ENCODE measurements at regions not wholly inside any gene's neighbourhood (a gene's known extent, or its start where the extent isn't known, plus 50 kb on each side); places are given as distances from the start of the nearest gene placed in this dataset.
A peak's percentile ranks its signal among the peaks of the same experiment; 100 is the strongest.

DNA sequence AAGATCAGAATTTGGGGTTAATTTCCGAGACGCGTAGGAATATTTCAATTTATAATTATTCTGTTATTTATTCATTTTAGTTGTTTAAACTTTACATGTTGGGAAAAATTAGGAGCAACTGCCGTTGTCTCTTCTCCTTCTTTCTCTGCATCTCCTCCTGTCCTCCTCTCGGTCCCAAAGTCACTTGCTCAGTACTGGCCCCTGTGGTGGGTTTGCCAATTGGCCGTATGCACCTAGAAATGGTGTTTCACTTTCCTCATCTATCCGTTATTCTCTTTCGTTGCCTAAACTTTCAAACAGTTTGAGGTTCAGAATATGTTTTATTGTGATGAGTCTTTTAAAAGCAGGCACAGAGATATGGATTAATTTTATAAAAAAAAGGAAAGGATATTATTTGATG lies 517.9 kb downstream of the PLCL1 start:
- BruUV-seq (replicated peaks), result no TSS peak
- Histone ChIP-seq H3K9me1 (replicated peaks; ENCODE audit: control insufficient read depth, extremely low read depth, insufficient read depth, low read length) (no peaks in the 10 kb centered on the region), H3K27me3 (ENCODE audit: control insufficient read depth in 2 of 2, insufficient read depth in 2 of 2, low read length in 2 of 2) (no peaks in the 10 kb centered on the region), H3K4me3 (replicated peaks in 1 of 3; ENCODE audit: insufficient read depth in 1 of 3, low read depth in 1 of 3, low read length in 3 of 3) (no peak overlapping the region), H3K9ac (replicated peaks; ENCODE audit: extremely low read depth, insufficient read depth, low read length) (no peak overlapping the region), H2AFZ (ENCODE audit: low read depth, low read length) (no peak overlapping the region), H3K4me1 (ENCODE audit: control insufficient read depth, extremely low read depth, insufficient read depth, low read length) (no peaks in the 10 kb centered on the region), H3K36me3 (ENCODE audit: control insufficient read depth in 2 of 2, extremely low read depth in 1 of 2, insufficient read depth in 2 of 2, low read length in 2 of 2) (no peaks in the 10 kb centered on the region), H3K79me2 (ENCODE audit: control insufficient read depth, insufficient read depth, low read length) (no peaks in the 10 kb centered on the region), H4K20me1 (replicated peaks; ENCODE audit: control insufficient read depth, extremely low read depth, insufficient read depth, low read length) (no peaks in the 10 kb centered on the region), H3K9me3 (replicated peaks; ENCODE audit: control insufficient read depth, insufficient read depth, low read length) (no peaks in the 10 kb centered on the region), H3K4me2 (ENCODE audit: insufficient read depth, low read length) (no peak overlapping the region), H3K27ac (ENCODE audit: insufficient read depth, low read depth, low read length) (no peak overlapping the region)
- ChIA-PET CTCF (interaction anchor here (0.7 to 4.8 kb wide), 3 partner anchors 11 to 1166 kb away, joined by 3 to 23 read pairs (median 8); no protein-coding TSS in a partner anchor), POLR2A (no interaction called here)
- DNase-seq (ENCODE audit: low read depth, low spot score), result no peak
- TF ChIP-seq, protein P1, sequence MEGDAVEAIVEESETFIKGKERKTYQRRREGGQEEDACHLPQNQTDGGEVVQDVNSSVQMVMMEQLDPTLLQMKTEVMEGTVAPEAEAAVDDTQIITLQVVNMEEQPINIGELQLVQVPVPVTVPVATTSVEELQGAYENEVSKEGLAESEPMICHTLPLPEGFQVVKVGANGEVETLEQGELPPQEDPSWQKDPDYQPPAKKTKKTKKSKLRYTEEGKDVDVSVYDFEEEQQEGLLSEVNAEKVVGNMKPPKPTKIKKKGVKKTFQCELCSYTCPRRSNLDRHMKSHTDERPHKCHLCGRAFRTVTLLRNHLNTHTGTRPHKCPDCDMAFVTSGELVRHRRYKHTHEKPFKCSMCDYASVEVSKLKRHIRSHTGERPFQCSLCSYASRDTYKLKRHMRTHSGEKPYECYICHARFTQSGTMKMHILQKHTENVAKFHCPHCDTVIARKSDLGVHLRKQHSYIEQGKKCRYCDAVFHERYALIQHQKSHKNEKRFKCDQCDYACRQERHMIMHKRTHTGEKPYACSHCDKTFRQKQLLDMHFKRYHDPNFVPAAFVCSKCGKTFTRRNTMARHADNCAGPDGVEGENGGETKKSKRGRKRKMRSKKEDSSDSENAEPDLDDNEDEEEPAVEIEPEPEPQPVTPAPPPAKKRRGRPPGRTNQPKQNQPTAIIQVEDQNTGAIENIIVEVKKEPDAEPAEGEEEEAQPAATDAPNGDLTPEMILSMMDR (IDR thresholded peaks at IDR 0.05; ENCODE audit: extremely low read depth in 1 of 2, insufficient read depth in 1 of 2, low read depth in 1 of 2, low read length in 2 of 2), result peak in 1 of 2 donors; percentile 24
- TF ChIP-seq POLR2A (IDR thresholded peaks at IDR 0.05; ENCODE audit: low read depth, low read length) (no peak), MYC (IDR thresholded peaks at IDR 0.05; ENCODE audit: low read depth, low read length) (no peak)
- dilution Hi-C loops (cut with MboI; ENCODE audit: extremely low pct_ligation_motif_present, low sequenced_read_pairs), result no loop called here
- no peak for FAIRE-seq
- intact Hi-C loops (cut with micrococcal nuclease), result no loop called here

DNA sequence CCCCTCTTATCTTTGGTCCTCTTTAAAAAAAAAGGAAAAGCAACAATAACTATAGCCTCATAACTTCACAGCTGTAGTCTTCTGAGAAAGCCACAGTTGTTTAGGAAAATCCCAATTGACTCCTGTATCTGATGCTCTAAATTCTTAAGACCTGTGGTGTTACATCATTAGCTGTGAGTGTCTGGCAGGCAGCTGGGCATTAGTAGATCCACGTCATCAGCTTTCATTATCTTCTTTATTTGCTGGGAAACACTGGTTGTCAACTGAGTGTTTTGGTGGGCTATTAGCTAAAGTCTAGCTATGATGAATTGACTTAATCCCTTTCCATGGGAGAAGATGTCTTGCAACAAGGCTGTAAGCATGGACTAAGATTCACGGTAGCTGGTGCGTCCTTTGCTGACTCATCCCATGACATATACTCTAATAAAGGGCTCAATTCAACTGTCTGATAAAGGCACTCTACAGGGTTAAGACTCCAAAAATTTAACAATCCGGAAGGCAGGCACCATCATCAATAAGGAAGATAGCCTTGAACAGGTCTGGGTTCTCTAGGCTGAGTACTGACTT lies 517.2 kb downstream of the PLCL1 start:
- CTCF ChIA-PET, result interaction anchor here (0.7 to 4.8 kb wide), 3 partner anchors 12 to 1167 kb away, joined by 3 to 23 read pairs (median 8); no protein-coding TSS in a partner anchor
- Histone ChIP-seq H3K4me2 (ENCODE audit: insufficient read depth, low read length) (no peak overlapping the region), H3K36me3 (ENCODE audit: control insufficient read depth in 2 of 2, extremely low read depth in 1 of 2, insufficient read depth in 2 of 2, low read length in 2 of 2) (no peaks in the 10 kb centered on the region), H3K27me3 (ENCODE audit: control insufficient read depth in 2 of 2, insufficient read depth in 2 of 2, low read length in 2 of 2) (peaks cover 0 to 4% of the 10 kb centered on the region in 2 experiments), H3K4me1 (ENCODE audit: control insufficient read depth, extremely low read depth, insufficient read depth, low read length) (no peaks in the 10 kb centered on the region), H4K20me1 (replicated peaks; ENCODE audit: control insufficient read depth, extremely low read depth, insufficient read depth, low read length) (no peaks in the 10 kb centered on the region), H3K9me3 (replicated peaks; ENCODE audit: control insufficient read depth, insufficient read depth, low read length) (no peaks in the 10 kb centered on the region), H3K27ac (ENCODE audit: insufficient read depth, low read depth, low read length) (no peak overlapping the region), H2AFZ (ENCODE audit: low read depth, low read length) (no peak overlapping the region), H3K79me2 (ENCODE audit: control insufficient read depth, insufficient read depth, low read length) (no peaks in the 10 kb centered on the region), H3K9me1 (replicated peaks; ENCODE audit: control insufficient read depth, extremely low read depth, insufficient read depth, low read length) (no peaks in the 10 kb centered on the region), H3K4me3 (replicated peaks in 1 of 3; ENCODE audit: insufficient read depth in 1 of 3, low read depth in 1 of 3, low read length in 3 of 3) (no peak overlapping the region), H3K9ac (replicated peaks; ENCODE audit: extremely low read depth, insufficient read depth, low read length) (no peak overlapping the region)
- no TSS peak for BruUV-seq (replicated peaks)
- no peak for TF ChIP-seq JUN (IDR thresholded peaks at IDR 0.05; ENCODE audit: borderline replicate concordance, insufficient read depth, insufficient read length, low read depth)
- TF ChIP-seq GATA2 (IDR thresholded peaks at IDR 0.05; ENCODE audit: insufficient read depth, insufficient read length, low read depth, low read length), result no peak
- TF ChIP-seq EZH2 (IDR thresholded peaks at IDR 0.05; ENCODE audit: borderline replicate concordance, low read depth, low read length, severe bottlenecking), result no peak
- TF ChIP-seq MYC (IDR thresholded peaks at IDR 0.05; ENCODE audit: low read depth, low read length), result no peak
- TF ChIP-seq, protein P1 (IDR thresholded peaks at IDR 0.05; ENCODE audit: extremely low read depth in 1 of 2, insufficient read depth in 1 of 2, low read depth in 1 of 2, low read length in 2 of 2), result no peak
- no peak for TF ChIP-seq FOS (IDR thresholded peaks at IDR 0.05; ENCODE audit: borderline replicate concordance, insufficient read depth, low read length)
- TF ChIP-seq, protein P2, sequence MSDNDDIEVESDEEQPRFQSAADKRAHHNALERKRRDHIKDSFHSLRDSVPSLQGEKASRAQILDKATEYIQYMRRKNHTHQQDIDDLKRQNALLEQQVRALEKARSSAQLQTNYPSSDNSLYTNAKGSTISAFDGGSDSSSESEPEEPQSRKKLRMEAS (IDR thresholded peaks at IDR 0.05; ENCODE audit: insufficient read depth, insufficient read length), result no peak
- TF ChIP-seq POLR2A (IDR thresholded peaks at IDR 0.05; ENCODE audit: low read depth, low read length), result no peak
- no peak for TF ChIP-seq POLR2AphosphoS5 (IDR thresholded peaks at IDR 0.05; ENCODE audit: insufficient read depth, low read depth, low read length)
- FAIRE-seq (no peak), DNase-seq (ENCODE audit: low read depth, low spot score) (no peak)
- intact Hi-C loops (cut with micrococcal nuclease) (no loop called here), dilution Hi-C loops (cut with MboI; ENCODE audit: extremely low pct_ligation_motif_present, low sequenced_read_pairs) (no loop called here)
- POLR2A ChIA-PET, result no interaction called here
